ENCODE measurements at regions not wholly inside any gene's neighbourhood (a gene's known extent, or its start where the extent isn't known, plus 50 kb on each side); places are given as distances from the start of the nearest gene placed in this dataset.
"Not testable (repeated sequence)": the region's sequence is repeated elsewhere in the genome, so short reads cannot be mapped to it uniquely, and the experiment has no call there.

DNA sequence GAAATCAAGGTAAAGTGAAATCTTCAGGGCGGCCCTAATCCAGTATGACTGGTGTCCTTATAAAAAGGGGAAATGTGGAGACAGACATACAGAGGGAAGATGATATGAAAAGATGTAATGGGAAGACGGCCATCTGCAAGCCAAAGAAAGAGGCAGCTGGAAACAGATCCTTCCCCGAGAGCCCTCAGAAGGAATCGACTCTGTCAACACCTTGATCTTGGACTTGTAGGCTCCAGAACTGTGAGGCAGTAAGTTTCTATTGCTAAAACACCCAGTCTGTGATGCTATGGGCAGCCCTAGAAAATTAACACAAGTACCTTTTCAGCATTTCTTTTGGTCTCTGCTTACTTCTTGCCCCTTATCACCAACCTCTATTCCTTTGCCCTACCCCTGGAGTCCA is 174.7 kb upstream of the TPM1 start:
- no peak for TF ChIP-seq CTCF (IDR thresholded peaks at IDR 0.05; ENCODE audit: low read depth, low read length)
- H3K9me3 ChIP-seq (ENCODE audit: control insufficient read depth, insufficient read depth, low read length) = no peaks in the 10 kb centered on the region
- H3K27ac ChIP-seq (ENCODE audit: low read depth, low read length) = no peak overlapping the region
- H3K4me3 ChIP-seq (ENCODE audit: low read depth, low read length) = no peak overlapping the region
- no peaks in the 10 kb centered on the region for H3K27me3 ChIP-seq (ENCODE audit: control insufficient read depth, insufficient read depth, low read length)
- DNase-seq (ENCODE audit: low read depth, low spot score) = no peak
- POLR2A ChIA-PET = no interaction called here
- CTCF ChIA-PET = no interaction called here

DNA sequence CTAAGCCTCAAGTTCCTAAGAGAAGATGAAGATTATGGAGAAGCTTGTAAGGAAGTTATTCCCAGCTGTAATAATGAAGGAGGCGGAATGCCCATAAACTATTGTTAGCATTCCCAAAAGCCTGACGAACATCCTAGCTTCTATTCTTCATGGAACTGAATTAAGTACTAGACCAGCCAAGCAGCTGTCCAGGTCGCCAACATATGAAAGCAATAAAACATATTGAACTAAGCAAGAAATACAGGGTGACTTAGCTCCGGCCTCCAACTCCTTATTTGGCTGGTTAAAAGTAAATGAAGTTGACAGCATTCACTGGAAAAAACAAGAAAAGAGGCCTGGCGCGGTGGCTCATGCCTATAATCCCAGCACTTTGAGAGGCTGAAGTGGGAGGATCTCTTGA is 174.0 kb upstream of the TPM1 start:
- Histone ChIP-seq H3K27ac (ENCODE audit: low read depth, low read length) (no peak overlapping the region), H3K4me3 (ENCODE audit: low read depth, low read length) (no peak overlapping the region), H3K9me3 (ENCODE audit: control insufficient read depth, insufficient read depth, low read length) (no peaks in the 10 kb centered on the region), H3K27me3 (ENCODE audit: control insufficient read depth, insufficient read depth, low read length) (no peaks in the 10 kb centered on the region)
- ChIA-PET CTCF (no interaction called here), POLR2A (no interaction called here)
- no peak for DNase-seq (ENCODE audit: low read depth, low spot score)
- no peak for TF ChIP-seq CTCF (IDR thresholded peaks at IDR 0.05; ENCODE audit: low read depth, low read length)

DNA sequence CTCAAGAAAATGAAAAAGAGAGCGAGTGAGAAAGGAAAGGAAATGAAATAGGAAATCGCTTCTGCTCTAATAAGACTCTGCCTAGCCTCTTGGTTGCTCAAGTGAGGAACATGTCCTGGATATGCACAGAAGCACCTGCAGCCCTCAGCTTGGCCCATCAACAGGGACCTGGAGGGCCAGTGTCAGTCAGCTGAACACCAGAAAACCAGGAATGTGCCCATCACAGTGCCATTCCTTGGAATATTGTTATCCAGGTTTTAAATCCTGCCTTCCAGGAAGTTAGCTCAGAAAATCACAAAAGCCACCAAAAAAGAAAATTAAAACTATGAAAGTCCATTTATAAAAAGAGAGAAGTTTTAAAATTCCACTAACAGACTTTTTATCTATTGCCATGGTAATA is 173.4 kb upstream of the TPM1 start:
- ChIA-PET POLR2A (no interaction called here), CTCF (no interaction called here)

DNA sequence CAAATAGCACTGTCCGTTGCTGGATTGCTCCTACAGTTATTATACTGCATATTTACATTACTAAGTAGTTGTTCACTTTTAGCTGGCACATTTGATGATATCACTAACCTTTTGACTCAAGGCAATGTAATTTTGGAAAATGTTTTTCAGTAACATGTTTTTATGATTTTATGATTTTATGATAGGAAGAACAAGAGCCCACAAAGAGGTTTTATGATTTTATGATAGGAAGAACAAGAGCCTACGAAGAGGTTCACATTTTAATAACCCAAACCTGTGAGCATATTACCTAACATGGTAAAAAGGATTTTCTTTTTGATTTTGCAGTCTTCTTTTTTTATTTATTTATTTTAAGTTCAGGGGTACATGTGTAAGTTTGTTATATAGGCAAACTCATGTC is 172.3 kb upstream of the TPM1 start:
- TF ChIP-seq CTCF (IDR thresholded peaks at IDR 0.05; ENCODE audit: low read depth, low read length) = no peak
- DNase-seq (ENCODE audit: low read depth, low spot score) = no peak
- POLR2A ChIA-PET = no interaction called here
- Histone ChIP-seq H3K9me3 (ENCODE audit: control insufficient read depth, insufficient read depth, low read length) (peaks cover 3% of the 10 kb centered on the region; the same call in 1 of the 2 replicates), H3K27me3 (ENCODE audit: control insufficient read depth, insufficient read depth, low read length) (no peaks in the 10 kb centered on the region), H3K4me3 (ENCODE audit: low read depth, low read length) (no peak overlapping the region), H3K27ac (ENCODE audit: low read depth, low read length) (no peak overlapping the region)
- CTCF ChIA-PET = no interaction called here

More for the DNA sequence above, 173.4 kb upstream of the TPM1 start:
- no peak for DNase-seq (ENCODE audit: low read depth, low spot score)
- H3K27ac ChIP-seq (ENCODE audit: low read depth, low read length) = no peak overlapping the region
- H3K27me3 ChIP-seq (ENCODE audit: control insufficient read depth, insufficient read depth, low read length) = no peaks in the 10 kb centered on the region
- no peaks in the 10 kb centered on the region for H3K9me3 ChIP-seq (ENCODE audit: control insufficient read depth, insufficient read depth, low read length)
- H3K4me3 ChIP-seq (ENCODE audit: low read depth, low read length) = no peak overlapping the region
- TF ChIP-seq CTCF (IDR thresholded peaks at IDR 0.05; ENCODE audit: low read depth, low read length) = no peak

DNA sequence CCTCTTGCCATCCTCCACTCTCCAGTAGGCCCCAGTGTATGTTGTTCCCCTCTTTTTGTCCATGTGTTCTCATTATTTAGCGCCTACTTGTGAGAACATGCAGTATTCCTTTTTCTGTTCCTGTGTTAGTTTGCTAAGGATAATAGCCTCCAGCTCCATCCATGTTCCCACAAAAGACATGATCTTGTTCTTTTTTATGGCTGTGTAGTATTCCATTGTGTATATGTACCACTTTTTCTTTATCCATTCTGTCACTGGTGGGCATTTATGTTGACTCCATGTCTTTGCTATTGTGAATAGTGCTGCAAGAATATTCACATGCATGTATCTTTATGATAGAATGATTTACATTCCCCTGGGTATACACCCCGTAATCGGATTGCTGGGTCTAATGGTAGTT is 171.8 kb upstream of the TPM1 start:
- DNase-seq (ENCODE audit: low read depth, low spot score); H3K9me3 ChIP-seq (ENCODE audit: control insufficient read depth, insufficient read depth, low read length); H3K4me3 ChIP-seq (ENCODE audit: low read depth, low read length); CTCF ChIA-PET; H3K27ac ChIP-seq (ENCODE audit: low read depth, low read length); POLR2A ChIA-PET; H3K27me3 ChIP-seq (ENCODE audit: control insufficient read depth, insufficient read depth, low read length): not testable (repeated sequence)

GRCh38 chr15:62873203-62873602 is 169.3 kb upstream of the TPM1 start:
- Histone ChIP-seq H3K4me3 (ENCODE audit: low read depth, low read length) (no peak overlapping the region), H3K27me3 (ENCODE audit: control insufficient read depth, insufficient read depth, low read length) (no peaks in the 10 kb centered on the region), H3K9me3 (ENCODE audit: control insufficient read depth, insufficient read depth, low read length) (peaks cover 3% of the 10 kb centered on the region; the same call in 1 of the 2 replicates), H3K27ac (ENCODE audit: low read depth, low read length) (no peak overlapping the region)
- DNase-seq (ENCODE audit: low read depth, low spot score) = no peak
- ChIA-PET POLR2A (no interaction called here), CTCF (interaction anchor here (0.7 to 0.8 kb wide), 2 partner anchors 25 to 45 kb away, joined by 3 to 4 read pairs; no protein-coding TSS in a partner anchor)
- no peak for TF ChIP-seq CTCF (IDR thresholded peaks at IDR 0.05; ENCODE audit: low read depth, low read length)

Data from AG04450 (cell line).